T-helper 17 cell (primary cell): ENCODE measurements at regions not wholly inside any gene's neighbourhood (a gene's known extent, or its start where the extent isn't known, plus 50 kb on each side); places are given as distances from the start of the nearest gene placed in this dataset.
A peak's percentile ranks its signal among the peaks of the same experiment; 100 is the strongest.

ENCODE experiments used
- ATAC-seq: fragments of 150-1000 bp; cut with Tn5 transposase; 2 replicates; pipeline ENCODE4 v1.10.0; 2021; ENCODE audit warnings: mild to moderate bottlenecking, moderate library complexity
- DNase-seq, 3 donors: peaks; one replicate each; pipeline versions ENCODE4 v3.0.0 to v3.0.0-alpha.2; 2020 to 2021
- H3K9me3 ChIP-seq: one replicate; pipeline ENCODE4 v1.7.0; 2013; ENCODE audit warnings: low read length, mild to moderate bottlenecking; ENCODE audit not compliant: control insufficient read depth, poor library complexity, severe bottlenecking
- H3K27ac Mint-ChIP-seq: one replicate; pipeline ENCODE4 v1.8.0; 2022; ENCODE audit warnings: mild to moderate bottlenecking, moderate library complexity, mixed read lengths
- H3K27me3 Mint-ChIP-seq: one replicate; pipeline ENCODE4 v1.8.0; 2022; ENCODE audit warnings: mixed read lengths
- H3K36me3 Mint-ChIP-seq: one replicate; pipeline ENCODE4 v1.8.0; 2022; ENCODE audit warnings: low read depth, mixed read lengths
- H3K4me1 Mint-ChIP-seq: one replicate; pipeline ENCODE4 v1.8.0; 2022; ENCODE audit warnings: mild to moderate bottlenecking, mixed read lengths
- H3K4me3 Mint-ChIP-seq: one replicate; pipeline ENCODE4 v1.8.0; 2022; ENCODE audit warnings: mild to moderate bottlenecking, moderate library complexity, mixed read lengths

DNA sequence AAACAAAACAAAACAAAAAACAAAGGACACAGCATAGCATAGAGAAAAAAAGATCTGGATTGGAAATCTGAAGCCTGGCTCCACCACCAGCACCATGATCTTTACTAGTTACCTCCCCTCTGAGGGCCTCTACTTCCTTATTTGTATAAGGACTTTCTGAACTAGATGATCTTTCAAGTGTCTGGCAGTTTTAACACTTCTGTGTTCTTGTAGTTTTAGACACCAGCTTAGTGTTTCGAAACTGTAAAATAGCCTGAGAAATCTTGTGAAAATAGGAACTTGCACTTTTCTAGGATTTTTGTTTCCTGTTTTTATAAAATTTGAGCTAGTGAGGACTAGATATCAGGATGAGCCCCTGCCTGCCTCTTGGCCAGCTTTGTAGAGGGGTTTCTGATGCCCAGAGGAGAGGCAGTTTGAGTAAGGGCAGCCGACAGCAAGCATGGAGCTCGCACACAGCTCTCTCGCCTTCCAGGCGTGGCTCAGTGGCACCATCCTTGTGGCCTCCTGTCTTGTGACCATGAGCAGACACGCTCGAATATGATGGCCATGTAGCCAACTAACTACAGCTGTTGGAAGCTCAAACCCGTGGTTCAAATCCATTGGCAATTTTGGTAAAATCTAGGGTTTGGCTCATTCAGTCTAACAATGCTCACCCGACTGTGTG, 319.0 kb downstream of the KCNRG start:
- Mint-ChIP-seq H3K27ac (no peak overlapping the region), H3K4me3 (no peak overlapping the region), H3K4me1 (peaks cover 5% of the 10 kb centered on the region), H3K27me3 (no peaks in the 10 kb centered on the region), H3K36me3 (no peaks in the 10 kb centered on the region)
- no peak for ATAC-seq
- no peaks in the 10 kb centered on the region for H3K9me3 ChIP-seq
- no peak for DNase-seq

GRCh38 chr13:50334944-50335343, 319.7 kb downstream of the KCNRG start:
- no peaks in the 10 kb centered on the region for H3K9me3 ChIP-seq
- Mint-ChIP-seq H3K4me3 (no peak overlapping the region), H3K27ac (no peak overlapping the region), H3K27me3 (no peaks in the 10 kb centered on the region), H3K36me3 (no peaks in the 10 kb centered on the region), H3K4me1 (peaks cover 5% of the 10 kb centered on the region)
- DNase-seq: no peak
- ATAC-seq: no peak

DNA sequence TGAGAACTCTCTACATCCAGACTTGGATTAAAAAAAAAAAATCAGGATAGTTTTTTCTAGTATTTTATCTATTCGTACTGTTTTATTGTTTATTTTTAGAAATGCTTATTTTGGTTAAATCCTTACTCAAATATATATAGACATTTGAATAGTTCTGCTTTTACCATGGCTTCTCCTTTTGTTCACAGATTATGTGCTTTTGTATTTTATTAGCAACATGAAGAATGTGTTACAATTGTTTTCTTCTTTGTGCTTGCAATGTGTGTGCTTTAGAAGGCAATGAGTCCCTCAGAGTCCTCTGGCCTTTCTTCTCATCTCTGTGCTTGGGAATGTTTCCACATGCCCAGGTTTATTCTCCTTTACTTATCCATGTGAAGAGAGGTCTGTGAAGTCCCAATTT, 324.0 kb downstream of the KCNRG start:
- ATAC-seq: no peak
- Mint-ChIP-seq H3K27ac (no peak overlapping the region), H3K4me1 (peaks cover 5% of the 10 kb centered on the region), H3K4me3 (no peak overlapping the region), H3K27me3 (no peaks in the 10 kb centered on the region), H3K36me3 (peaks cover 2% of the 10 kb centered on the region)
- no peaks in the 10 kb centered on the region for H3K9me3 ChIP-seq
- DNase-seq: no peak

- H3K9me3 ChIP-seq: no peaks in the 10 kb centered on the region
- Mint-ChIP-seq H3K27me3 (no peaks in the 10 kb centered on the region), H3K36me3 (peaks cover 2% of the 10 kb centered on the region), H3K4me1 (peaks cover 9% of the 10 kb centered on the region), H3K4me3 (no peak overlapping the region), H3K27ac (no peak overlapping the region)
- ATAC-seq (no peak), DNase-seq (no peak)
Observed at GRCh38 chr13:50340146-50340545, 324.9 kb downstream of the KCNRG start.

GRCh38 chr13:50340551-50341287, 325.5 kb downstream of the KCNRG start:
- Mint-ChIP-seq H3K4me1 (peaks cover 9% of the 10 kb centered on the region), H3K36me3 (peaks cover 2% of the 10 kb centered on the region), H3K27ac (no peak overlapping the region), H3K27me3 (no peaks in the 10 kb centered on the region), H3K4me3 (no peak overlapping the region)
- DNase-seq (no peak), ATAC-seq (no peak)
- no peaks in the 10 kb centered on the region for H3K9me3 ChIP-seq

DNA sequence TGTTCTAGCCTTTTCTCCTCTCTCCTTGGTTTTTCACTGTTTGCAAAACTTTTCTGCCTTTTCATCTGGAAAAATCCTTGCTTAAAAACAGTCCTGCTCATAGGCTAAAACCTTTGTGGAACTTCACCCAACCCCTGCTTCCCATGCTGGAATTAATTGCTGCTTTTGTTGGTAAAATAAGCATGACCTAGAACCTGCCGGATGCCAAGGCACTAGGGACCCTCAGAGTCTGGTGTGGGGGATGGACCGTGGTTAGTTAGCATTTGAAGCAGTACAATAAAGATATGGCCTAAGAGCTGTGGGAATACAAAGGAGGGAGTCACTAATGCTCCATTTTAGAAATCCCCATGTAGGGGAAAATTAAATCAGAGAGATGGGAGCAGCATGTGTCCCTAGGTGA, 326.3 kb downstream of the KCNRG start:
- Mint-ChIP-seq H3K27me3 (no peaks in the 10 kb centered on the region), H3K27ac (no peak overlapping the region)

GRCh38 chr13:50344717-50345116, 329.5 kb downstream of the KCNRG start:
- H3K27ac Mint-ChIP-seq: no peak overlapping the region
- H3K27me3 Mint-ChIP-seq: no peaks in the 10 kb centered on the region
- peaks cover 7% of the 10 kb centered on the region for H3K36me3 Mint-ChIP-seq
- no peaks in the 10 kb centered on the region for H3K9me3 ChIP-seq
- no peak for ATAC-seq
- H3K4me3 Mint-ChIP-seq: peak overlapping the region; percentile 37
- peaks cover 9% of the 10 kb centered on the region for H3K4me1 Mint-ChIP-seq
- DNase-seq: no peak

More for the DNA sequence above, 326.3 kb downstream of the KCNRG start:
- DNase-seq (no peak), ATAC-seq (no peak)
- peaks cover 8% of the 10 kb centered on the region for H3K4me1 Mint-ChIP-seq
- no peaks in the 10 kb centered on the region for H3K9me3 ChIP-seq
- H3K4me3 Mint-ChIP-seq: no peak overlapping the region
- peaks cover 2% of the 10 kb centered on the region for H3K36me3 Mint-ChIP-seq

DNA sequence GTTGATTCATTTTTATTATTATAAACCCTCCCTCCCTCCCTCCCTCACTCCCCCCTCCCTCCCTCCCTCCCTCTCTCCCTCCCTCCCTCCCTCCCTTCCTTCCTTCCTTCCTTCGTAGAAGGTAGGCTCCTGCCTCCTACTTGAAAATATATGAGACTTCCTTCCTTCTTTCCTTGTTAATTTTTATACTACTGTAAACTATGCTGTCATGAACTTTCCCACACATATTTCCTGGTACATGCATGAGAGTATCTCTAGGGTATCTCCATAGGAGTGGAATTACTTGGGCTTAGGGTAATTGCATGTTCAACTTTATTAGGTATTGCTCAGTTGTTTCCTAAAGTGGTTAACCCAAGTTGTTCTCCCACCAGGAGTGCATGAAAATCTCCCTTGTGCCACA, 330.6 kb downstream of the KCNRG start:
- no peak overlapping the region for H3K27ac Mint-ChIP-seq
- H3K9me3 ChIP-seq: no peaks in the 10 kb centered on the region
- no peaks in the 10 kb centered on the region for H3K27me3 Mint-ChIP-seq
- no peak for ATAC-seq
- H3K4me3 Mint-ChIP-seq: no peak overlapping the region
- peaks cover 9% of the 10 kb centered on the region for H3K4me1 Mint-ChIP-seq
- H3K36me3 Mint-ChIP-seq: peaks cover 7% of the 10 kb centered on the region
- DNase-seq: no peak

- H3K4me1 Mint-ChIP-seq: peaks cover 13% of the 10 kb centered on the region
- no peak for DNase-seq
Observed at GRCh38 chr13:50348371-50348770, 333.1 kb downstream of the KCNRG start.

DNA sequence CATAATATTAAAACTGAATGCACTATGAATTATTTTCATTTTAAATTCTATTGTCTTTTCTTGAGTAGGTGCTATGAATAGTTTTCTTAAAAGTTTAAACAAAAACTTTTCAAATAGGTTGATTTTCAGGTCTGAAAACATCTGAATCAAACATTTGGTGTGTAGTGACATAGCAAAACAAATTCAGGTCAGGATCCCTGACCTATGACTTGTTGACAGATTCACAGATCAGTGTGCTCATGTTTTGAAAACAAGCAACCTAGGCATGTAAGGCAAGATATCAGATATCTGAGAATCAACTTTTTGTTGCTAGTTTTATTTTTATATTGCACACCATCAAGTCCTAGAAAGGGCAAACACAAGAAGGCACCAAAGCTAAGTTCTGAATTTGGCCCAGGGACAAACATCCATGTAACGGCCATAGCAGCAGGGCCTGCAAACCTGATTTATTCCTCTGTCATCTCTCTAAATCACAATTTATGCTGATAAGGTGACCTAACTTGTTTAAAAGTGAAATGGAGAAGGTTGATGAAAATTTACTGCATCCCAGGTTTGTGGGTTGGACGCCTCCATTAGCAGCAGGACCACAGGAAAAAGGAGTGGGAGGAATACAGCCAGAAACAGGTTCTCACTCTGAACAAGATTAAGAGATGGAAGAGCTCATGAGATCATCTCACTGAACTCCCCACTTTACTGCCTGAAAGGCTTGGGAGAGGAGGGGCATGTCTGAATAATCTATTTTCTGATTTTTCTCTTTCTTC, 337.7 kb downstream of the KCNRG start:
- Mint-ChIP-seq H3K27ac (peak overlapping the region; percentile 81), H3K4me3 (no peak overlapping the region), H3K4me1 (peaks cover 35% of the 10 kb centered on the region), H3K27me3 (no peaks in the 10 kb centered on the region), H3K36me3 (no peaks in the 10 kb centered on the region)
- no peaks in the 10 kb centered on the region for H3K9me3 ChIP-seq
- ATAC-seq: no peak
- DNase-seq: no peak

More at GRCh38 chr13:50348371-50348770, 333.1 kb downstream of the KCNRG start:
- H3K36me3 Mint-ChIP-seq: peaks cover 5% of the 10 kb centered on the region
- H3K27me3 Mint-ChIP-seq: no peaks in the 10 kb centered on the region
- H3K27ac Mint-ChIP-seq: no peak overlapping the region
- no peak overlapping the region for H3K4me3 Mint-ChIP-seq
- ATAC-seq: no peak
- H3K9me3 ChIP-seq: no peaks in the 10 kb centered on the region

DNA sequence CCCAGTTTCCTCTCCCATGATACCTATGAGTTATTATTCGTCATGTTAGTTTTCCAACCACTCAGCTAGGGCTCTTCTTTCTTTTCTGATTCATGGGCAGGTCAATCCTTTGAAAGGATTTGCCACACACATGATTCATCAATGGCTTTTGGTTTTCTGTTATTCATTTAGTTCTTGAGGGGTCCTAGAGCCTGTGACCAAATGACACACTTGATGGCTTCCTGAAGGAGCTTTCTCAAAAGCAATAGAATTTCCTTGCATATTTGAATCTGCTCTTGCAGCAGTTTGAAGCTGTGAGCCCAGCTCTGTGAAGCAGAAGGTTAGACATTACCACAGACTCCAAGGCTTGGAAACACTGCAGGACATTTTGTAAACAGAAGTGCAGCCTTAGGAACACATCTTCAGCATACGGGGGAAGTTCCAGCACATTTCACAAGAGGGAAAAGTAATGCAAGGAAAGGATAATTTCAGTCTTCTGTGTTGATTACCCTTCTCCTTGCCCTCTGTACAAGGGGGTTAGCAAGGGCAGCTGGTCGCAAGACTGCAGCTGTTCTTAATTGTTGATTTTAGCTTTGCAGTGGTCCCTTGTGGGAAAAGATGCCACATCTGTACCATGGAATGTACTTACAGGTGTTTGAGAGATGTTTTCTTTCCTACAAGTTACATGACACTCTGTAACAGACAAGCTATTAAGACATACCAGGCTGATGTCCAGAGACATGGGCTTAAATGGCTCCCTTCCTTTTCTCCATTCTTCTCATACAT, 338.6 kb downstream of the KCNRG start:
- no peak overlapping the region for H3K4me3 Mint-ChIP-seq
- H3K4me1 Mint-ChIP-seq: peaks cover 40% of the 10 kb centered on the region
- no peak for ATAC-seq
- H3K27ac Mint-ChIP-seq: peak overlapping the region; percentile 90
- DNase-seq: no peak
- no peaks in the 10 kb centered on the region for H3K27me3 Mint-ChIP-seq
- H3K9me3 ChIP-seq: no peaks in the 10 kb centered on the region
- H3K36me3 Mint-ChIP-seq: no peaks in the 10 kb centered on the region

DNA sequence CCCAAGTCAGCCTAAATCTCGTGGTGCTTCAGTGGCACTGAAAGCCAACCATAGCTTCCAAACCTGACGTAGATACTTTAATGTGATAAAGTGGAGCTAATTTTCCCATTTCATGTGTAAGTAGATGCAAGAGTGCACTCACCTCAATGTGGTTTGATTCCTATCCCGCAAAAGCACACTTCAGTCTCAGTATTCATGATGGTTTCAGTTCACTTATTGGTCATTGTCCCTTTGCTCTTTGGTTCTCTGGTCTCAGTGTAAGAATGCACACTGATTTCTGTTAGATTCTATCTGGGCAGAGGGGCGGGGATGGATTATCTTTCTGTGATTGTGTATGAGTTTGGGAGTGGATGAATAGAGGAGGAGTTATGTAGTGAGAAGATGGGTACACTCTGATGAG, 340.6 kb downstream of the KCNRG start:
- ATAC-seq (no peak), DNase-seq (no peak)
- peaks cover 43% of the 10 kb centered on the region for H3K4me1 Mint-ChIP-seq
- peak overlapping the region; percentile 90 for H3K27ac Mint-ChIP-seq
- H3K9me3 ChIP-seq: no peaks in the 10 kb centered on the region
- no peaks in the 10 kb centered on the region for H3K27me3 Mint-ChIP-seq
- H3K36me3 Mint-ChIP-seq: no peaks in the 10 kb centered on the region
- peak overlapping the region; percentile 79 for H3K4me3 Mint-ChIP-seq

GRCh38 chr13:50357136-50357535, 341.9 kb downstream of the KCNRG start:
- Mint-ChIP-seq H3K4me1 (peaks cover 53% of the 10 kb centered on the region), H3K36me3 (no peaks in the 10 kb centered on the region), H3K27ac (no peak overlapping the region), H3K4me3 (no peak overlapping the region), H3K27me3 (no peaks in the 10 kb centered on the region)
- no peaks in the 10 kb centered on the region for H3K9me3 ChIP-seq
- DNase-seq: no peak
- ATAC-seq: no peak
